Kidney capillary endothelial cell (primary cell): ENCODE measurements at regions not wholly inside any gene's neighbourhood (a gene's known extent, or its start where the extent isn't known, plus 50 kb on each side); places are given as distances from the start of the nearest gene placed in this dataset.

Experiments used
- DNase-seq: peaks from one replicate; pipeline ENCODE4 v3.0.0-alpha.2; 2018; ENCODE audit warnings: low spot score

GRCh38 chr3:152719264-152719663, 115.7 kb upstream of the P2RY1 start:
- DNase-seq = peak; percentile 4

GRCh38 chr3:152720951-152721718, 113.8 kb upstream of the P2RY1 start:
- no peak for DNase-seq

GRCh38 chr3:152724270-152724669, 110.7 kb upstream of the P2RY1 start:
- no peak for DNase-seq

- no peak for DNase-seq
Measured at GRCh38 chr3:152728231-152728980, 106.5 kb upstream of the P2RY1 start.

GRCh38 chr3:152729906-152730305, 105.0 kb upstream of the P2RY1 start:
- DNase-seq = no peak

GRCh38 chr3:152731511-152731910, 103.4 kb upstream of the P2RY1 start:
- no peak for DNase-seq

- no peak for DNase-seq
Measured at GRCh38 chr3:152733584-152734119, 101.3 kb upstream of the P2RY1 start.

- no peak for DNase-seq
Measured at GRCh38 chr3:152737021-152737908, 97.7 kb upstream of the P2RY1 start.

GRCh38 chr3:152738656-152739055, 96.3 kb upstream of the P2RY1 start:
- DNase-seq = no peak

GRCh38 chr3:152742368-152743347, 92.3 kb upstream of the P2RY1 start:
- DNase-seq = no peak

GRCh38 chr3:152745646-152746045, 89.3 kb upstream of the P2RY1 start:
- DNase-seq = no peak

GRCh38 chr3:152754303-152754702, 80.6 kb upstream of the P2RY1 start:
- DNase-seq = no peak

GRCh38 chr3:152756807-152757206, 78.1 kb upstream of the P2RY1 start:
- no peak for DNase-seq

GRCh38 chr3:152760024-152760563, 74.8 kb upstream of the P2RY1 start:
- DNase-seq = no peak

- no peak for DNase-seq
Measured at GRCh38 chr3:152760591-152760990, 74.3 kb upstream of the P2RY1 start.

GRCh38 chr3:152768478-152768877, 66.5 kb upstream of the P2RY1 start:
- no peak for DNase-seq

- DNase-seq = no peak
Measured at GRCh38 chr3:152769523-152769922, 65.4 kb upstream of the P2RY1 start.

GRCh38 chr3:152770296-152770695, 64.6 kb upstream of the P2RY1 start:
- DNase-seq = no peak

GRCh38 chr3:152771120-152771519, 63.8 kb upstream of the P2RY1 start:
- no peak for DNase-seq

GRCh38 chr3:152772674-152773225, 62.2 kb upstream of the P2RY1 start:
- DNase-seq = no peak
